ENCODE measurements at regions not wholly inside any gene's neighbourhood (a gene's known extent, or its start where the extent isn't known, plus 50 kb on each side); places are given as distances from the start of the nearest gene placed in this dataset.

GRCh38 chr13:88526853-88527215 is 855.7 kb downstream of the SLITRK5 start:
- Histone ChIP-seq H3F3A (ENCODE audit: control insufficient read depth, insufficient read depth) (no peaks in the 10 kb centered on the region), H3K4me1 (ENCODE audit: control insufficient read depth, low read length) (no peaks in the 10 kb centered on the region), H3K36me3 (ENCODE audit: control insufficient read depth, low read length) (no peaks in the 10 kb centered on the region), H3K4me3 (ENCODE audit: low read length) (no peak overlapping the region), H3K27ac (ENCODE audit: low read depth, low read length) (no peak overlapping the region), H3K79me2 (ENCODE audit: control insufficient read depth, low read length) (no peaks in the 10 kb centered on the region), H3K27me3 (ENCODE audit: control insufficient read depth, low read length) (no peaks in the 10 kb centered on the region), H3K4me2 (ENCODE audit: low read length) (no peak overlapping the region), H4K20me1 (ENCODE audit: control insufficient read depth, insufficient read depth, low read depth, low read length) (no peaks in the 10 kb centered on the region), H3K9me3 (ENCODE audit: control insufficient read depth, insufficient read depth, low read length) (peaks cover 5% of the 10 kb centered on the region; the same call in 1 of the 2 replicates), H3K9me2 (replicated peaks; ENCODE audit: control insufficient read depth, low read length) (no peaks in the 10 kb centered on the region)
- no peak for TF ChIP-seq EZH2phosphoT487 (IDR thresholded peaks at IDR 0.05; ENCODE audit: borderline replicate concordance, low read length)
- no peak for TF ChIP-seq CTCF (IDR thresholded peaks at IDR 0.05; ENCODE audit: low read depth, low read length, poor library complexity, severe bottlenecking)

GRCh38 chr13:88541994-88542393 is 870.8 kb downstream of the SLITRK5 start:
- no peaks in the 10 kb centered on the region for H3K4me1 ChIP-seq (ENCODE audit: control insufficient read depth, low read length)
- no peak overlapping the region for H3K4me2 ChIP-seq (ENCODE audit: low read length)
- no peaks in the 10 kb centered on the region for H4K20me1 ChIP-seq (ENCODE audit: control insufficient read depth, insufficient read depth, low read depth, low read length)
- H3F3A ChIP-seq (ENCODE audit: control insufficient read depth, insufficient read depth): no peaks in the 10 kb centered on the region
- no peaks in the 10 kb centered on the region for H3K9me3 ChIP-seq (ENCODE audit: control insufficient read depth, insufficient read depth, low read length)
- H3K79me2 ChIP-seq (ENCODE audit: control insufficient read depth, low read length): no peaks in the 10 kb centered on the region
- no peak overlapping the region for H3K27ac ChIP-seq (ENCODE audit: low read depth, low read length)
- no peak for TF ChIP-seq CTCF (IDR thresholded peaks at IDR 0.05; ENCODE audit: low read depth, low read length, poor library complexity, severe bottlenecking)
- TF ChIP-seq EZH2phosphoT487 (IDR thresholded peaks at IDR 0.05; ENCODE audit: borderline replicate concordance, low read length): no peak
- H3K4me3 ChIP-seq (ENCODE audit: low read length): no peak overlapping the region
- H3K9me2 ChIP-seq (replicated peaks; ENCODE audit: control insufficient read depth, low read length): no peaks in the 10 kb centered on the region
- no peaks in the 10 kb centered on the region for H3K27me3 ChIP-seq (ENCODE audit: control insufficient read depth, low read length)
- no peaks in the 10 kb centered on the region for H3K36me3 ChIP-seq (ENCODE audit: control insufficient read depth, low read length)

- no peak overlapping the region for H3K4me3 ChIP-seq (ENCODE audit: low read length)
- H3K79me2 ChIP-seq (ENCODE audit: control insufficient read depth, low read length): no peaks in the 10 kb centered on the region
- no peak for TF ChIP-seq EZH2phosphoT487 (IDR thresholded peaks at IDR 0.05; ENCODE audit: borderline replicate concordance, low read length)
- TF ChIP-seq CTCF (IDR thresholded peaks at IDR 0.05; ENCODE audit: low read depth, low read length, poor library complexity, severe bottlenecking): no peak
- H3K9me2 ChIP-seq (replicated peaks; ENCODE audit: control insufficient read depth, low read length): no peaks in the 10 kb centered on the region
- H3K4me2 ChIP-seq (ENCODE audit: low read length): no peak overlapping the region
- no peaks in the 10 kb centered on the region for H3K9me3 ChIP-seq (ENCODE audit: control insufficient read depth, insufficient read depth, low read length)
- H4K20me1 ChIP-seq (ENCODE audit: control insufficient read depth, insufficient read depth, low read depth, low read length): no peaks in the 10 kb centered on the region
- H3K4me1 ChIP-seq (ENCODE audit: control insufficient read depth, low read length): no peaks in the 10 kb centered on the region
- no peaks in the 10 kb centered on the region for H3K36me3 ChIP-seq (ENCODE audit: control insufficient read depth, low read length)
- H3F3A ChIP-seq (ENCODE audit: control insufficient read depth, insufficient read depth): no peaks in the 10 kb centered on the region
- no peaks in the 10 kb centered on the region for H3K27me3 ChIP-seq (ENCODE audit: control insufficient read depth, low read length)
- no peak overlapping the region for H3K27ac ChIP-seq (ENCODE audit: low read depth, low read length)
These were observed 873.7 kb downstream of the SLITRK5 start for GRCh38 chr13:88544836-88545235.

- Histone ChIP-seq H3K36me3 (ENCODE audit: control insufficient read depth, low read length) (no peaks in the 10 kb centered on the region), H3K27me3 (ENCODE audit: control insufficient read depth, low read length) (no peaks in the 10 kb centered on the region), H3K79me2 (ENCODE audit: control insufficient read depth, low read length) (no peaks in the 10 kb centered on the region), H3K4me3 (ENCODE audit: low read length) (no peak overlapping the region), H3K9me3 (ENCODE audit: control insufficient read depth, insufficient read depth, low read length) (no peaks in the 10 kb centered on the region), H3K27ac (ENCODE audit: low read depth, low read length) (no peak overlapping the region), H3K4me2 (ENCODE audit: low read length) (no peak overlapping the region), H3K9me2 (replicated peaks; ENCODE audit: control insufficient read depth, low read length) (no peaks in the 10 kb centered on the region), H4K20me1 (ENCODE audit: control insufficient read depth, insufficient read depth, low read depth, low read length) (no peaks in the 10 kb centered on the region), H3F3A (ENCODE audit: control insufficient read depth, insufficient read depth) (no peaks in the 10 kb centered on the region), H3K4me1 (ENCODE audit: control insufficient read depth, low read length) (no peaks in the 10 kb centered on the region)
- TF ChIP-seq EZH2phosphoT487 (IDR thresholded peaks at IDR 0.05; ENCODE audit: borderline replicate concordance, low read length): no peak
These were observed 881.8 kb downstream of the SLITRK5 start for GRCh38 chr13:88552966-88553365.
